ENCODE measurements at regions not wholly inside any gene's neighbourhood (a gene's known extent, or its start where the extent isn't known, plus 50 kb on each side); places are given as distances from the start of the nearest gene placed in this dataset.

- TF ChIP-seq CTCF (conservative IDR thresholded peaks at IDR 0.05; ENCODE audit: low read length) = no peak
- no peak for DNase-seq (ENCODE audit: low read depth)
- H3K4me3 ChIP-seq (ENCODE audit: low read length) = no peak overlapping the region
These were observed 139.3 kb downstream of the IRF8 start for GRCh38 chr16:86037999-86038925.

- no peak for TF ChIP-seq CTCF (conservative IDR thresholded peaks at IDR 0.05; ENCODE audit: low read length)
These were observed 140.0 kb downstream of the IRF8 start for GRCh38 chr16:86038926-86039310.

GRCh38 chr16:86039606-86040005, 140.6 kb downstream of the IRF8 start:
- DNase-seq (ENCODE audit: low read depth) = no peak
- no peak overlapping the region for H3K4me3 ChIP-seq (ENCODE audit: low read length)
- TF ChIP-seq CTCF (conservative IDR thresholded peaks at IDR 0.05; ENCODE audit: low read length) = no peak

More at GRCh38 chr16:86038926-86039310, 140.0 kb downstream of the IRF8 start:
- no peak for DNase-seq (ENCODE audit: low read depth)
- no peak overlapping the region for H3K4me3 ChIP-seq (ENCODE audit: low read length)

- no peak overlapping the region for H3K4me3 ChIP-seq (ENCODE audit: low read length)
- no peak for TF ChIP-seq CTCF (conservative IDR thresholded peaks at IDR 0.05; ENCODE audit: low read length)
- no peak for DNase-seq (ENCODE audit: low read depth)
These were observed 141.5 kb downstream of the IRF8 start for GRCh38 chr16:86040496-86040895.

- DNase-seq (ENCODE audit: low read depth) = no peak
- TF ChIP-seq CTCF (conservative IDR thresholded peaks at IDR 0.05; ENCODE audit: low read length) = no peak
- H3K4me3 ChIP-seq (ENCODE audit: low read length) = no peak overlapping the region
These were observed 142.3 kb downstream of the IRF8 start for GRCh38 chr16:86041215-86041614.

GRCh38 chr16:86041807-86042206, 142.8 kb downstream of the IRF8 start:
- no peak for TF ChIP-seq CTCF (conservative IDR thresholded peaks at IDR 0.05; ENCODE audit: low read length)
- H3K4me3 ChIP-seq (ENCODE audit: low read length) = no peak overlapping the region
- DNase-seq (ENCODE audit: low read depth) = no peak

- no peak for TF ChIP-seq CTCF (conservative IDR thresholded peaks at IDR 0.05; ENCODE audit: low read length)
- DNase-seq (ENCODE audit: low read depth) = no peak
- no peak overlapping the region for H3K4me3 ChIP-seq (ENCODE audit: low read length)
These were observed 143.4 kb downstream of the IRF8 start for GRCh38 chr16:86042393-86042792.
